Spleen (tissue), 11 donors: ENCODE measurements at regions not wholly inside any gene's neighbourhood (a gene's known extent, or its start where the extent isn't known, plus 50 kb on each side); places are given as distances from the start of the nearest gene placed in this dataset.

Experiments
- DNase-seq: peaks from one replicate; pipeline ENCODE4 v3.0.0-alpha.2; 2020
- H3K27ac ChIP-seq, 8 donors: fragments of 200-600 bp; sonication (generic) in 7 of 8; 1 replicate in 4 of 8; 2 replicates in 4 of 8; pipeline versions ENCODE4 v1.5.0 to v1.8.0; 2016 to 2021; ENCODE audit warnings: inconsistent platforms in 4 of 8, mild to moderate bottlenecking in 4 of 8, moderate library complexity in 1 of 8
- H3K27me3 ChIP-seq, 7 donors: fragments of 200-600 bp; sonication (generic) in 6 of 7; replicated peaks in 1 of 7; 1 replicate in 4 of 7; 2 replicates in 3 of 7; pipeline versions ENCODE4 v1.5.0 to v1.8.0; 2016 to 2021; ENCODE audit warnings: inconsistent platforms in 3 of 7, mild to moderate bottlenecking in 1 of 7
- H3K36me3 ChIP-seq, 6 donors: fragments of 200-600 bp; sonication (generic) in 5 of 6; 1 replicate in 4 of 6; 2 replicates in 2 of 6; pipeline versions ENCODE4 v1.5.0 to v1.8.0; 2016 to 2021; ENCODE audit warnings: inconsistent platforms in 2 of 6
- H3K4me1 ChIP-seq, 6 donors: fragments of 200-600 bp; sonication (generic) in 5 of 6; 1 replicate in 3 of 6; 2 replicates in 3 of 6; pipeline versions ENCODE4 v1.5.0 to v1.8.0; 2016 to 2021; ENCODE audit warnings: inconsistent platforms in 3 of 6
- H3K4me3 ChIP-seq, 8 donors: fragments of 200-600 bp; sonication (generic) in 7 of 8; 1 replicate in 4 of 8; 2 replicates in 4 of 8; pipeline versions ENCODE4 v1.5.0 to v1.8.0; 2016 to 2021; ENCODE audit warnings: inconsistent platforms in 4 of 8, mild to moderate bottlenecking in 4 of 8, moderate library complexity in 2 of 8
- H3K9me3 ChIP-seq, 8 donors: fragments of 200-600 bp; sonication (generic) in 7 of 8; 1 replicate in 4 of 8; 2 replicates in 4 of 8; pipeline versions ENCODE4 v1.5.0 to v1.8.0; 2016 to 2021; ENCODE audit warnings: inconsistent platforms in 4 of 8
- CTCF ChIP-seq, 11 experiments: fragments of 200-600 bp in 7 of 11; fragments of 450-650 bp in 4 of 11; sonication (generic) in 4 of 11; IDR thresholded peaks in 8 of 11; conservative IDR thresholded peaks in 3 of 11; 1 replicate in 7 of 11; 2 replicates in 4 of 11; pipeline versions ENCODE4 v1.4.0 to v1.8.0; 2016 to 2021; ENCODE audit warnings: antibody characterized with exemption in 11 of 11, inconsistent platforms in 4 of 11, mild to moderate bottlenecking in 1 of 11
- POLR2A ChIP-seq, 3 donors: fragments of 450-650 bp; IDR thresholded peaks; one replicate each; pipeline ENCODE4 v1.5.1; 2017; ENCODE audit warnings: antibody characterized with exemption in 3 of 3, mild to moderate bottlenecking in 1 of 3
- POLR2AphosphoS5 ChIP-seq, 3 donors: sonication (generic); formaldehyde crosslinking; IDR thresholded peaks; one replicate each; pipeline ENCODE4 v1.5.1; 2017; ENCODE audit warnings: antibody characterized with exemption in 3 of 3
- WGBS, 5 donors: extraction: QIAGEN DNeasy Blood & Tissue Kit in 3 of 5; methylation state at CpG; one replicate each; pipeline versions ENCODE4 v1.1.5 to v1.1.7; 2013 to 2018; 5-methylcytosine and 5-hydroxymethylcytosine counted together
- intact Hi-C: fragments of 100-400 bp; cut with DNase I; formaldehyde crosslinking; loops from one replicate; pipeline ENCODE4 v1.15.0; 2023; ENCODE audit warnings: low total_unique reads
- donor health status: healthy with polysubstance abuse.
- donor health status: DM: no; HTN: no; CAD: no; lungs with moderate emphysema.
- donor health status: DM: no; HTN: no; CAD: no.
- donor health status: Bipolar disorder and iron deficiency.
- donor health status: healthy.
- donor health status: DM: no; HTN: no; CAD: no.
- donor health status: DM: yes; HTN: yes; CAD: no.

DNA sequence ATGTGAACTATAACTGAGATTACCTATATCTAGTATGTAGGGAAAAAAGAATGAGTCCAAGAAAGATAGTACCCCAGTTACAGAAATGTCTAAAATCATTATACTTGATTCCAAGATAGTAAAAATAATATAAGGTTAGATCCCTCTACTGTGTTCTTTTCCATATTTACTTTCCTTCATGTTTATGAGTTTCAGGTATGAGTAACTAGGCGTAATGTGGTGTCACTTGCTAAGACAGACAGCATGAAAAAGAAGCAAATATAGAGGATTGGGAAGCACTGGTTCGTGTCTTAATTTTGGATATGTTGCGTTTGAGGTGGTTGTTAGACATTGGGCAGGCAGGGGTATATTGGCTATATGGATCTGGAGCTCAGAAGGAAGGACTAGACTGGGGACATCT is 168.1 kb upstream of the PFN2 start:
- Histone ChIP-seq H3K27me3 (no peaks in the 10 kb centered on the region), H3K4me1 (no peaks in the 10 kb centered on the region), H3K9me3 (no peaks in the 10 kb centered on the region), H3K4me3 (no peak overlapping the region), H3K27ac (no peak overlapping the region), H3K36me3 (no peaks in the 10 kb centered on the region)
- 80 to 97% (median 88%) methylated on average over 3 of the region's 3 CpGs for WGBS, 5 donors
- DNase-seq: no peak
- TF ChIP-seq POLR2A (IDR thresholded peaks at IDR 0.05) (no peak), POLR2AphosphoS5 (IDR thresholded peaks at IDR 0.05) (no peak)
- intact Hi-C loops: no loop called here

- Histone ChIP-seq H3K4me1 (no peaks in the 10 kb centered on the region), H3K27ac (no peak overlapping the region), H3K4me3 (no peak overlapping the region), H3K36me3 (no peaks in the 10 kb centered on the region), H3K27me3 (no peaks in the 10 kb centered on the region), H3K9me3 (no peaks in the 10 kb centered on the region)
- no peak for DNase-seq
- intact Hi-C loops: no loop called here
- no peak for TF ChIP-seq POLR2A (IDR thresholded peaks at IDR 0.05)
- no peak for TF ChIP-seq CTCF (IDR thresholded peaks at IDR 0.05 in 8 of 11, conservative IDR thresholded peaks at IDR 0.05 in 3 of 11)
- no peak for TF ChIP-seq POLR2AphosphoS5 (IDR thresholded peaks at IDR 0.05)
These were observed 165.5 kb upstream of the PFN2 start for GRCh38 chr3:150136242-150136641.

DNA sequence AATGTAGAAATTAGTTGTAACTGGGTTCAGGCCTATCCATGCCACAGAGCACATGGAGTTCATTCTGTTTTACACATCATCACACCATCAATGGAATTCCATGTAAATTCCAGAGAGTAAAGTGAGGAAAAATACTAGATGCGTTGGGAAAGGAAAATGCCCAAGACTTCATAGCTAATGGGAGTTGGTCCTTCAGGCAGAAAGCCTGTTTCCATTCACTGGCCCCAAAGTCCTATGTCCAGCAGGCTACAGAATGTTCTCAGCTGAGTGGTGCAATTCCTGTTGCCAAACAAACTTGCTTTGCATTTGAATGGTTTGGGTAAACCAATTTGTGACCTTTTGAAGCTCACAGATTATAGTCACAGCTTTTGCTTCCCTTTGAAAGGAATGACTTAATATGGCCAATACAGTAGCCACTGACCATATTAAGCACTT is 164.6 kb upstream of the PFN2 start:
- 71 to 95% (median 86%) methylated on average over 1 of the region's 1 CpG for WGBS, 5 donors
- Histone ChIP-seq H3K4me1 (no peaks in the 10 kb centered on the region), H3K27ac (no peak overlapping the region), H3K27me3 (no peaks in the 10 kb centered on the region), H3K36me3 (no peaks in the 10 kb centered on the region), H3K4me3 (no peak overlapping the region), H3K9me3 (no peaks in the 10 kb centered on the region)
- no peak for TF ChIP-seq POLR2A (IDR thresholded peaks at IDR 0.05)
- TF ChIP-seq CTCF (IDR thresholded peaks at IDR 0.05 in 8 of 11, conservative IDR thresholded peaks at IDR 0.05 in 3 of 11): no peak
- intact Hi-C loops: no loop called here
- no peak for DNase-seq

DNA sequence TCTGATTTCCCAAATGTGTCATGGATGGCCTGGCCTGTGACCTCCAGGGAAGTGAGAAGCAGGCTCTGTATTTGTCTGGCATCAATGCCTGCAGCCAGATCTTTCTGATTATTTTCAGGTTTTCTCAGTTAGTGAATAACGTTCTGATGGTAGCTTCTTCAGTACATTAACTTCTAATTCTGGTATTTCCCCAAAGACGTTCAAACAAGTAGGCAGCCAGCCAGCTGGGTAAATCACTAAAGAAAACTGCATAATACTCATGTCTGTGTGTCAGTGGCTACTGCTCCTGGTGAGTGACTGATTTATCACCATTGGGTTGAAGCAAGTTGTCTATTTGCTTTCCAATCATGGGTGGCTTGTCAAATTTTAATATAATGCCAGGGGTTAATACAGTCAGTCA is 162.6 kb upstream of the PFN2 start:
- 65 to 83% (median 76%) methylated on average over 2 of the region's 2 CpGs for WGBS, 5 donors
- Histone ChIP-seq H3K27me3 (no peaks in the 10 kb centered on the region), H3K36me3 (no peaks in the 10 kb centered on the region), H3K27ac (no peak overlapping the region), H3K4me1 (no peaks in the 10 kb centered on the region), H3K9me3 (no peaks in the 10 kb centered on the region), H3K4me3 (no peak overlapping the region)
- intact Hi-C loops: no loop called here
- no peak for DNase-seq
- TF ChIP-seq POLR2A (IDR thresholded peaks at IDR 0.05) (no peak), POLR2AphosphoS5 (IDR thresholded peaks at IDR 0.05) (no peak), CTCF (IDR thresholded peaks at IDR 0.05 in 8 of 11, conservative IDR thresholded peaks at IDR 0.05 in 3 of 11) (no peak)

DNA sequence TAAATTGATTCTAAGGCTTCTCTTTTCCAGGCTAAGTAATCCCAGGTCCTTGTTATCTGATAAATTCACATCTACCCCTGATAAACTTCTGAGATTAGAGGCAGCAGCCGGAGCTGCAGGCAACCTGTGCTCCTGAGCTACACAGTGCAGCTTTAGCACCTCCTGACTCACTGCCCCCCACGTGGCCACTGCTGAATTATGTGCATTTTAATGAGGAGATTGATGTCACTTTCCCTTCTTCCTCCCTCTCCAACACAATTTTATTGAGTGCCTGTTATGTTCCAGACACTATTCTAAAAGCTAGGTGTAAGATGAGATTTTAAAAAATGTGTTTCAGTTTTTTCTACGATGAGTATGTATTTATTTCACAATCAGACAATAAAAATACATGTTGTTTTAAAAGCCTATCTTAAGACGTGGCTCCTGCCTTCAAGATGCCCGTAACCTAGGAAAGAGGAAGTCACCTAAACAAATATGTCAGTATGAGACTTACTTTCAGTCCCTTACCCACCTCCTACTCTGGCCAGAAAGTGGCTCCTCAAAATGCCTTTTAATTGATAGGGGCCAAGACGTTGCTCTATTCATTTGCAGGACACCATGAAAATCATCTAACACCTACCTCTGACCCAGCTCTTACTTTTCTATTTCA is 161.5 kb upstream of the PFN2 start:
- 48 to 66% (median 57%) methylated on average over 6 of the region's 6 CpGs for WGBS, 5 donors
- Histone ChIP-seq H3K9me3 (no peaks in the 10 kb centered on the region), H3K27ac (no peak overlapping the region), H3K4me1 (no peaks in the 10 kb centered on the region), H3K4me3 (no peak overlapping the region), H3K36me3 (no peaks in the 10 kb centered on the region), H3K27me3 (peaks cover 0 to under 1% (median 0%) of the 10 kb centered on the region in 7 donors)
- intact Hi-C loops: no loop called here
- TF ChIP-seq CTCF (IDR thresholded peaks at IDR 0.05 in 8 of 11, conservative IDR thresholded peaks at IDR 0.05 in 3 of 11) (no peak), POLR2A (IDR thresholded peaks at IDR 0.05) (no peak)
- no peak for DNase-seq
